ENCODE measurements at regions not wholly inside any gene's neighbourhood (a gene's known extent, or its start where the extent isn't known, plus 50 kb on each side); places are given as distances from the start of the nearest gene placed in this dataset.

- H3K36me3 ChIP-seq, result no peaks in the 10 kb centered on the region
- no peak overlapping the region for H3K27ac ChIP-seq
- TF ChIP-seq CTCF (IDR thresholded peaks at IDR 0.05), result no peak
- H3K9me3 ChIP-seq, result no peaks in the 10 kb centered on the region
- H3K4me1 ChIP-seq, result no peaks in the 10 kb centered on the region
- DNase-seq, result no peak
- no peak overlapping the region for H3K4me3 ChIP-seq
- intact Hi-C loops (cut with DNase I; ENCODE audit: low total_unique reads), result no loop called here
- H3K27me3 ChIP-seq, result no peaks in the 10 kb centered on the region
Measured at GRCh38 chr1:118252624-118253023, 67.6 kb upstream of the SPAG17 start.

GRCh38 chr1:118250232-118250631 lies 65.2 kb upstream of the SPAG17 start:
- TF ChIP-seq CTCF (IDR thresholded peaks at IDR 0.05), result no peak
- H3K4me3 ChIP-seq, result no peak overlapping the region
- no peaks in the 10 kb centered on the region for H3K36me3 ChIP-seq
- no peak for DNase-seq
- H3K27ac ChIP-seq, result no peak overlapping the region
- no peaks in the 10 kb centered on the region for H3K4me1 ChIP-seq
- H3K27me3 ChIP-seq, result no peaks in the 10 kb centered on the region
- H3K9me3 ChIP-seq, result no peaks in the 10 kb centered on the region
- intact Hi-C loops (cut with DNase I; ENCODE audit: low total_unique reads), result no loop called here

- Histone ChIP-seq H3K4me1 (no peaks in the 10 kb centered on the region), H3K36me3 (no peaks in the 10 kb centered on the region), H3K9me3 (no peaks in the 10 kb centered on the region), H3K27me3 (no peaks in the 10 kb centered on the region), H3K27ac (no peak overlapping the region), H3K4me3 (no peak overlapping the region)
- DNase-seq, result no peak
- no peak for TF ChIP-seq CTCF (IDR thresholded peaks at IDR 0.05)
- intact Hi-C loops (cut with DNase I; ENCODE audit: low total_unique reads), result no loop called here
Measured at GRCh38 chr1:118249641-118250040, 64.6 kb upstream of the SPAG17 start.

- Histone ChIP-seq H3K9me3 (no peaks in the 10 kb centered on the region), H3K4me1 (no peaks in the 10 kb centered on the region), H3K4me3 (no peak overlapping the region), H3K27me3 (no peaks in the 10 kb centered on the region), H3K27ac (no peak overlapping the region), H3K36me3 (no peaks in the 10 kb centered on the region)
- intact Hi-C loops (cut with DNase I; ENCODE audit: low total_unique reads), result no loop called here
- DNase-seq, result no peak
- no peak for TF ChIP-seq CTCF (IDR thresholded peaks at IDR 0.05)
Measured at GRCh38 chr1:118247593-118247992, 62.6 kb upstream of the SPAG17 start.

DNA sequence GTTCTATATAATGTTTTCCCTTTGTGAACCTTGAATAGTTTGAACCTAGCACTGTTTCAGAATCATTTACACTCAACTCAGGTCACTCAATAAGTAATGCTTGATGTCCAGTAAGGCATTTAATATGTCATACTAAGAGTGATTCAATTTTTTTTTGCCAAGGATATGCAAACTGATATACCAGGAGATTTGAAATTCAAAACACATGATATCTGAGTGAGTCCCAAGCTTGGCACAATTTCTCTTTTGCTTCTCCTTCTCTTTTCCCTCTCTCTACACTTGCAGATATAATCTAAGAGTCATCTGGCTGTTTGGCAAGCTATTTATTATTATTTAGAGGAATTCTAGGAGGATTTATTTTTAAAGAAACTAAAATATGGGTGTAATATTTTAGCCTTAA lies 61.6 kb upstream of the SPAG17 start:
- no peak for DNase-seq
- no peak for TF ChIP-seq CTCF (IDR thresholded peaks at IDR 0.05)
- H3K4me1 ChIP-seq, result no peaks in the 10 kb centered on the region
- H3K27me3 ChIP-seq, result no peaks in the 10 kb centered on the region
- no peak overlapping the region for H3K4me3 ChIP-seq
- intact Hi-C loops (cut with DNase I; ENCODE audit: low total_unique reads), result no loop called here
- H3K36me3 ChIP-seq, result no peaks in the 10 kb centered on the region
- no peaks in the 10 kb centered on the region for H3K9me3 ChIP-seq
- no peak overlapping the region for H3K27ac ChIP-seq

DNA sequence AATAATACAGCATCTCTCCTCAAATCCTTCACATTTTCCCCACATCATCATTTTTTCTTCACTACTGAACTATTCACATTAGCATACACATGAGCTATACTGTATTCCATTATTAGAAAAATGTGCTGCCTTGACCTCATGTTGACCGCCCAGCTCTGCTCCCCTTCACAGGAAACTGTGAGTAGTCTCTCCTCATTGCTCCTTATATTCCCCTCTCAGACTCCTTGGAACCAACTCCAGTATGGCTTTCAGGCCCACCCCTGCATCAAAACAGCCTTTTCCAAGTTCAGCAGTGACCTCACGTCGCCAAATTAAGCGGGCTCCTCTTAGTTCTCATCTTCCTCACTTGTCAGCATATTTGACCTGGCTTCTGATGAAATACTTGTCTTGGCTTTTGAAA lies 59.2 kb upstream of the SPAG17 start:
- no peaks in the 10 kb centered on the region for H3K27me3 ChIP-seq
- peaks cover 0 to 4% (median 0%) of the 10 kb centered on the region in 3 donors for H3K9me3 ChIP-seq
- DNase-seq, result no peak
- no peaks in the 10 kb centered on the region for H3K36me3 ChIP-seq
- no peak overlapping the region for H3K4me3 ChIP-seq
- intact Hi-C loops (cut with DNase I; ENCODE audit: low total_unique reads), result no loop called here
- H3K4me1 ChIP-seq, result no peaks in the 10 kb centered on the region
- no peak overlapping the region for H3K27ac ChIP-seq
- no peak for TF ChIP-seq CTCF (IDR thresholded peaks at IDR 0.05)
